Panc1 (cell line): ENCODE measurements at regions not wholly inside any gene's neighbourhood (a gene's known extent, or its start where the extent isn't known, plus 50 kb on each side); places are given as distances from the start of the nearest gene placed in this dataset.

ENCODE experiments used
- ATAC-seq: fragments of 200-7000 bp; cut with Tn5 transposase; 2 replicates; pipeline ENCODE4 v1.9.1; 2020; ENCODE audit warnings: mild to moderate bottlenecking, moderate library complexity
- BruUV-seq: library from RNA; stranded (reverse); fragments of 400-500 nt; replicated peaks from 2 replicates; lab custom pipeline; 2021; lab: Mats Ljungman, UMichigan
- CTCF ChIA-PET: fragments of 300-600 bp; sonication (Branson Sonifier 250); formaldehyde crosslinking; loops from one replicate; lab custom pipeline; 2022; ENCODE audit warnings: antibody characterized with exemption; lab: Charles Lee
- POLR2A ChIA-PET: fragments of 300-600 bp; sonication (Branson Sonifier 250); formaldehyde crosslinking; loops from one replicate; lab custom pipeline; 2022; ENCODE audit warnings: antibody characterized with exemption; lab: Charles Lee
- DNase-seq: peaks from one replicate; pipeline ENCODE4 v3.0.0-alpha.2; 2010; ENCODE audit warnings: low read depth, low spot score
- H3K27ac ChIP-seq: 2 replicates; pipeline ENCODE4 v1.5.1; 2011; ENCODE audit warnings: mild to moderate bottlenecking, low read length, inconsistent platforms
- H3K27me3 ChIP-seq: fragments of 200-500 bp; sonication (Bioruptor generic); 2 replicates; pipeline ENCODE4 v1.6.0; 2014; ENCODE audit warnings: low read length, inconsistent platforms; ENCODE audit not compliant: control insufficient read depth, insufficient read depth
- H3K36me3 ChIP-seq: fragments of 200-500 bp; sonication (Bioruptor generic); 2 replicates; pipeline ENCODE4 v1.5.1; 2014; ENCODE audit warnings: inconsistent platforms, mild to moderate bottlenecking, low read length, moderate library complexity; ENCODE audit not compliant: control insufficient read depth, insufficient read depth
- H3K4me1 ChIP-seq: 2 replicates; pipeline ENCODE4 v1.5.1; 2011; ENCODE audit warnings: inconsistent platforms, mild to moderate bottlenecking, low read length, moderate library complexity; ENCODE audit not compliant: control insufficient read depth, insufficient read depth
- H3K4me3 ChIP-seq, 2 experiments: 2 replicates each; pipeline ENCODE4 v1.5.1; 2011 to 2012; ENCODE audit warnings: low read depth in 2 of 2, low read length in 2 of 2, mild to moderate bottlenecking in 2 of 2, inconsistent platforms in 1 of 2, moderate library complexity in 1 of 2
- H3K9me3 ChIP-seq: fragments of 200-500 bp; sonication (Bioruptor generic); 2 replicates; pipeline ENCODE4 v1.5.1; 2014; ENCODE audit warnings: low read depth, mild to moderate bottlenecking, inconsistent platforms, low read length, moderate library complexity; ENCODE audit not compliant: control insufficient read depth, insufficient read depth
- POLR2AphosphoS5 ChIP-seq: IDR thresholded peaks from 2 replicates; pipeline ENCODE4 v1.6.1; 2012; ENCODE audit warnings: mild to moderate bottlenecking, low read depth, low read length, moderate library complexity
- SIN3A ChIP-seq: IDR thresholded peaks from 2 replicates; pipeline ENCODE4 v1.6.1; 2012; ENCODE audit warnings: low read depth, mild to moderate bottlenecking, low read length, moderate library complexity, borderline replicate concordance; ENCODE audit not compliant: insufficient read depth
- TCF7L2 ChIP-seq: IDR thresholded peaks from 2 replicates; pipeline ENCODE4 v1.6.1; 2011; ENCODE audit warnings: mild to moderate bottlenecking, low read depth, low read length, inconsistent platforms
- in situ Hi-C: cut with HindIII; loops from 2 replicates; pipeline ENCODE4 v1.10.0; 2016; ENCODE audit warnings: low sequenced_read_pairs, low pct_unique_long_range_greater_than_20kb
- intact Hi-C: fragments of 100-400 bp; cut with micrococcal nuclease; formaldehyde crosslinking; loops from one replicate; pipeline ENCODE4 v1.10.0; 2022; ENCODE audit not compliant: unreplicated experiment
- TF ChIP-seq, protein P1 (sequence below): fragments of 450-650 bp; IDR thresholded peaks from 2 replicates; pipeline ENCODE4 v1.5.1; 2017; ENCODE audit warnings: mild to moderate bottlenecking
- TF ChIP-seq, protein P2 (sequence below), 2 experiments: IDR thresholded peaks; 2 replicates each; pipeline ENCODE4 v1.6.1; 2011 to 2012; ENCODE audit warnings: low read depth in 2 of 2, control low read depth in 1 of 2, low read length in 1 of 2, mild to moderate bottlenecking in 1 of 2, moderate library complexity in 1 of 2; ENCODE audit not compliant: insufficient read depth in 1 of 2

- no peak for ATAC-seq
- Histone ChIP-seq H3K4me1 (no peaks in the 10 kb centered on the region), H3K4me3 (no peak overlapping the region), H3K36me3 (no peaks in the 10 kb centered on the region), H3K27me3 (no peaks in the 10 kb centered on the region), H3K9me3 (no peaks in the 10 kb centered on the region), H3K27ac (peak overlapping the region; percentile 14; the same call in 1 of the 2 replicates)
- CTCF ChIA-PET = no interaction called here
- TF ChIP-seq, protein P1, sequence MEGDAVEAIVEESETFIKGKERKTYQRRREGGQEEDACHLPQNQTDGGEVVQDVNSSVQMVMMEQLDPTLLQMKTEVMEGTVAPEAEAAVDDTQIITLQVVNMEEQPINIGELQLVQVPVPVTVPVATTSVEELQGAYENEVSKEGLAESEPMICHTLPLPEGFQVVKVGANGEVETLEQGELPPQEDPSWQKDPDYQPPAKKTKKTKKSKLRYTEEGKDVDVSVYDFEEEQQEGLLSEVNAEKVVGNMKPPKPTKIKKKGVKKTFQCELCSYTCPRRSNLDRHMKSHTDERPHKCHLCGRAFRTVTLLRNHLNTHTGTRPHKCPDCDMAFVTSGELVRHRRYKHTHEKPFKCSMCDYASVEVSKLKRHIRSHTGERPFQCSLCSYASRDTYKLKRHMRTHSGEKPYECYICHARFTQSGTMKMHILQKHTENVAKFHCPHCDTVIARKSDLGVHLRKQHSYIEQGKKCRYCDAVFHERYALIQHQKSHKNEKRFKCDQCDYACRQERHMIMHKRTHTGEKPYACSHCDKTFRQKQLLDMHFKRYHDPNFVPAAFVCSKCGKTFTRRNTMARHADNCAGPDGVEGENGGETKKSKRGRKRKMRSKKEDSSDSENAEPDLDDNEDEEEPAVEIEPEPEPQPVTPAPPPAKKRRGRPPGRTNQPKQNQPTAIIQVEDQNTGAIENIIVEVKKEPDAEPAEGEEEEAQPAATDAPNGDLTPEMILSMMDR = no peak
- TF ChIP-seq SIN3A = no peak
- TF ChIP-seq POLR2AphosphoS5 = no peak
- TF ChIP-seq, protein P2, sequence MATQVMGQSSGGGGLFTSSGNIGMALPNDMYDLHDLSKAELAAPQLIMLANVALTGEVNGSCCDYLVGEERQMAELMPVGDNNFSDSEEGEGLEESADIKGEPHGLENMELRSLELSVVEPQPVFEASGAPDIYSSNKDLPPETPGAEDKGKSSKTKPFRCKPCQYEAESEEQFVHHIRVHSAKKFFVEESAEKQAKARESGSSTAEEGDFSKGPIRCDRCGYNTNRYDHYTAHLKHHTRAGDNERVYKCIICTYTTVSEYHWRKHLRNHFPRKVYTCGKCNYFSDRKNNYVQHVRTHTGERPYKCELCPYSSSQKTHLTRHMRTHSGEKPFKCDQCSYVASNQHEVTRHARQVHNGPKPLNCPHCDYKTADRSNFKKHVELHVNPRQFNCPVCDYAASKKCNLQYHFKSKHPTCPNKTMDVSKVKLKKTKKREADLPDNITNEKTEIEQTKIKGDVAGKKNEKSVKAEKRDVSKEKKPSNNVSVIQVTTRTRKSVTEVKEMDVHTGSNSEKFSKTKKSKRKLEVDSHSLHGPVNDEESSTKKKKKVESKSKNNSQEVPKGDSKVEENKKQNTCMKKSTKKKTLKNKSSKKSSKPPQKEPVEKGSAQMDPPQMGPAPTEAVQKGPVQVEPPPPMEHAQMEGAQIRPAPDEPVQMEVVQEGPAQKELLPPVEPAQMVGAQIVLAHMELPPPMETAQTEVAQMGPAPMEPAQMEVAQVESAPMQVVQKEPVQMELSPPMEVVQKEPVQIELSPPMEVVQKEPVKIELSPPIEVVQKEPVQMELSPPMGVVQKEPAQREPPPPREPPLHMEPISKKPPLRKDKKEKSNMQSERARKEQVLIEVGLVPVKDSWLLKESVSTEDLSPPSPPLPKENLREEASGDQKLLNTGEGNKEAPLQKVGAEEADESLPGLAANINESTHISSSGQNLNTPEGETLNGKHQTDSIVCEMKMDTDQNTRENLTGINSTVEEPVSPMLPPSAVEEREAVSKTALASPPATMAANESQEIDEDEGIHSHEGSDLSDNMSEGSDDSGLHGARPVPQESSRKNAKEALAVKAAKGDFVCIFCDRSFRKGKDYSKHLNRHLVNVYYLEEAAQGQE (IDR thresholded peaks at IDR 0.05; ENCODE audit: insufficient read depth in 1 of 2, low read depth in 2 of 2, low read length in 1 of 2) = no peak
- no peak for TF ChIP-seq TCF7L2
- DNase-seq = no peak
- intact Hi-C loops = no loop called here
- no TSS peak for BruUV-seq
- in situ Hi-C loops = no loop called here
- POLR2A ChIA-PET = no interaction called here
Observed at GRCh38 chr2:105473011-105473410, 74.2 kb upstream of the FHL2 start.

GRCh38 chr2:105470979-105471378, 72.1 kb upstream of the FHL2 start:
- in situ Hi-C loops (no loop called here), intact Hi-C loops (no loop called here)
- Histone ChIP-seq H3K4me3 (no peak overlapping the region), H3K27ac (peak overlapping the region; percentile 46; the same call in 1 of the 2 replicates), H3K27me3 (no peaks in the 10 kb centered on the region), H3K36me3 (no peaks in the 10 kb centered on the region), H3K9me3 (no peaks in the 10 kb centered on the region), H3K4me1 (no peaks in the 10 kb centered on the region)
- POLR2A ChIA-PET = no interaction called here
- DNase-seq (no peak), ATAC-seq (no peak)
- TF ChIP-seq POLR2AphosphoS5 = no peak
- TF ChIP-seq SIN3A = no peak
- no TSS peak for BruUV-seq
- CTCF ChIA-PET = no interaction called here

DNA sequence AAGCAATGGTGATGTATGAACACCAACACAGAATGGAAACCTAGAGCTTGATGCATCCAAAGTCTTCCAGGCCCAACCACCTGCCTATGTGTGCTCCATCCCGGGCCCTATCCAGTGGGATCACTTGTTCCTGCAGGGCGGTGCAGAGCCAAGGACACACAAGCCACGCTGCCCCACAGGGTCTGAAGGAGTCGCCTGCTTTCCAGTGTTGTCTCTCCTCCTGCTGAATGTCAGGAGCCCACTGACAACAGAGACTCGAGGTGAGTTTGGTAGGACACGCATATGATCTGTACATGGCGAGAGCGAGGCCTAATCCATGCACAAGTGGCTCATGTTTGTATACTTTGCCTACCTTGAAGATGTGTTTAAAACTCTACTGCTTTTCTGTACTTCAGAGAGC, 70.9 kb upstream of the FHL2 start:
- Histone ChIP-seq H3K4me1 (no peaks in the 10 kb centered on the region), H3K27me3 (no peaks in the 10 kb centered on the region), H3K27ac (no peak overlapping the region; the same call in 1 of the 2 replicates), H3K9me3 (no peaks in the 10 kb centered on the region), H3K36me3 (no peaks in the 10 kb centered on the region), H3K4me3 (no peak overlapping the region)
- ChIA-PET POLR2A (no interaction called here), CTCF (no interaction called here)
- intact Hi-C loops = no loop called here
- DNase-seq (no peak), ATAC-seq (no peak)
- no TSS peak for BruUV-seq
- in situ Hi-C loops = no loop called here
- TF ChIP-seq SIN3A (no peak), POLR2AphosphoS5 (no peak), TCF7L2 (no peak)
- TF ChIP-seq, protein P2 (IDR thresholded peaks at IDR 0.05; ENCODE audit: insufficient read depth in 1 of 2, low read depth in 2 of 2, low read length in 1 of 2) = no peak
- TF ChIP-seq, protein P1 = no peak
